ENCODE measurements at regions not wholly inside any gene's neighbourhood (a gene's known extent, or its start where the extent isn't known, plus 50 kb on each side); places are given as distances from the start of the nearest gene placed in this dataset.

GRCh38 chr9:18319918-18320445 is 154.0 kb upstream of the ADAMTSL1 start:
- ATAC-seq: no peak
- TF ChIP-seq HDGF (IDR thresholded peaks at IDR 0.05) (no peak), ZNF696 (CRISPR knock-in tag; conservative IDR thresholded peaks at IDR 0.05) (no peak), RFX1 (IDR thresholded peaks at IDR 0.05) (no peak), GMEB1 (CRISPR knock-in tag; IDR thresholded peaks at IDR 0.05) (no peak), ZNF282 (CRISPR knock-in tag; IDR thresholded peaks at IDR 0.05) (no peak), MIER1 (IDR thresholded peaks at IDR 0.05; ENCODE audit: low read depth) (no peak), TCF7 (IDR thresholded peaks at IDR 0.05; ENCODE audit: borderline replicate concordance) (no peak), HNRNPLL (IDR thresholded peaks at IDR 0.05; ENCODE audit: low read depth, low read length, poor library complexity, severe bottlenecking) (no peak), ZNF408 (CRISPR knock-in tag; IDR thresholded peaks at IDR 0.05; ENCODE audit: low read depth) (no peak), E2F5 (CRISPR knock-in tag; IDR thresholded peaks at IDR 0.05) (no peak), PTRF (tag; IDR thresholded peaks at IDR 0.05) (no peak), ZNF75A (CRISPR knock-in tag; IDR thresholded peaks at IDR 0.05) (no peak), PATZ1 (CRISPR knock-in tag; IDR thresholded peaks at IDR 0.05; ENCODE audit: borderline replicate concordance) (no peak), HLTF (IDR thresholded peaks at IDR 0.05) (no peak), ZFP30 (CRISPR knock-in tag; IDR thresholded peaks at IDR 0.05; ENCODE audit: borderline replicate concordance) (no peak), MTF1 (CRISPR knock-in tag; IDR thresholded peaks at IDR 0.05; ENCODE audit: borderline replicate concordance) (no peak), PCBP1 (IDR thresholded peaks at IDR 0.05; ENCODE audit: low read depth, low read length, poor library complexity, severe bottlenecking) (no peak), MLLT1 (IDR thresholded peaks at IDR 0.05) (no peak), FOXM1 (IDR thresholded peaks at IDR 0.05; ENCODE audit: low read depth) (no peak), FOXM1 (CRISPR knock-in tag; IDR thresholded peaks at IDR 0.05; ENCODE audit: low read depth) (no peak)
- POLR2A ChIA-PET: no interaction called here
- CTCF ChIA-PET (ENCODE audit: low intra/inter-chr PET ratio): no interaction called here
- in situ Hi-C loops (cut with MboI) (no loop called here), intact Hi-C loops (cut with micrococcal nuclease) (no loop called here)
- Histone ChIP-seq H3K4me2 (ENCODE audit: insufficient read depth, low read length) (no peak overlapping the region), H3K36me3 (ENCODE audit: control insufficient read depth, insufficient read depth, low read length) (no peaks in the 10 kb centered on the region), H3K27ac (ENCODE audit: extremely low read depth, low read depth, low read length) (no peak overlapping the region), H4K20me1 (replicated peaks; ENCODE audit: control insufficient read depth, insufficient read depth, low read length) (no peaks in the 10 kb centered on the region), H3K4me3 (no peak overlapping the region), H3K27me3 (ENCODE audit: control insufficient read depth in 2 of 2, insufficient read depth in 2 of 2, low read length in 2 of 2) (no peaks in the 10 kb centered on the region), H3K9me3 (replicated peaks; ENCODE audit: control insufficient read depth, insufficient read depth, low read depth, low read length) (no peaks in the 10 kb centered on the region; the same call in 1 of the 2 replicates), H3K79me2 (ENCODE audit: control insufficient read depth, insufficient read depth, low read length) (no peaks in the 10 kb centered on the region), H2AFZ (ENCODE audit: low read depth, low read length) (no peak overlapping the region), H3K4me1 (replicated peaks in 1 of 2; ENCODE audit: control insufficient read depth in 2 of 2, insufficient read depth in 2 of 2, low read length in 2 of 2) (no peaks in the 10 kb centered on the region), H3K9me1 (ENCODE audit: control insufficient read depth, insufficient read depth, low read length) (no peaks in the 10 kb centered on the region), H3K9ac (ENCODE audit: insufficient read depth in 1 of 2, low read depth in 2 of 2, low read length in 2 of 2) (no peak overlapping the region)
- FAIRE-seq: no peak
- no peak for DNase-seq (ENCODE audit: extremely low read depth in 1 of 4, low spot score in 3 of 4)
- WGBS (ENCODE audit: insufficient coverage, low coverage, missing lambda C conversion rate): 0% methylated on average over 2 of the region's 2 CpGs
- BruUV-seq (replicated peaks): no TSS peak

All from K562 (cell line).